HL-60 (cell line): ENCODE measurements at regions not wholly inside any gene's neighbourhood (a gene's known extent, or its start where the extent isn't known, plus 50 kb on each side); places are given as distances from the start of the nearest gene placed in this dataset.

Experiments
- DNase-seq, 2 experiments: peaks; one replicate each; pipeline ENCODE4 v3.0.0-alpha.2; 2010 to 2020; ENCODE audit warnings: low read depth in 1 of 2, low spot score in 1 of 2
- H3K27ac ChIP-seq: fragments of 250-450 bp; sonication (Bioruptor Pico); replicated peaks from 2 replicates; pipeline ENCODE4 v1.5.1; 2020; ENCODE audit warnings: mild to moderate bottlenecking, moderate library complexity
- H3K27me3 ChIP-seq: fragments of 250-450 bp; sonication (Bioruptor Pico); 2 replicates; pipeline ENCODE4 v1.5.1; 2021; ENCODE audit warnings: mild to moderate bottlenecking, moderate library complexity; ENCODE audit not compliant: insufficient read depth, poor library complexity, severe bottlenecking
- H3K4me3 ChIP-seq: replicated peaks from 2 replicates; pipeline ENCODE4 v1.5.1; 2011; ENCODE audit warnings: mild to moderate bottlenecking, control low read depth, low read length; ENCODE audit not compliant: insufficient read depth
- CTCF ChIP-seq: IDR thresholded peaks from one replicate; pipeline ENCODE4 v1.5.1; 2011; ENCODE audit warnings: low read length, control low read depth, inconsistent platforms; ENCODE audit not compliant: insufficient read depth
- GABPA ChIP-seq: IDR thresholded peaks from 2 replicates; pipeline ENCODE4 v1.6.1; 2012; ENCODE audit warnings: low read depth
- POLR2AphosphoS5 ChIP-seq: IDR thresholded peaks from 2 replicates; pipeline ENCODE4 v1.6.1; 2012; ENCODE audit warnings: low read depth
- SPI1 ChIP-seq: IDR thresholded peaks from 2 replicates; pipeline ENCODE4 v1.6.1; 2012; ENCODE audit warnings: low read depth, mild to moderate bottlenecking, borderline replicate concordance
- TF ChIP-seq, protein P1 (sequence below): IDR thresholded peaks from 2 replicates; pipeline ENCODE4 v1.6.1; 2012; ENCODE audit warnings: low read depth; ENCODE audit not compliant: insufficient replicate concordance

- TF ChIP-seq CTCF: no peak
- no peak for TF ChIP-seq GABPA
- no peaks in the 10 kb centered on the region for H3K27me3 ChIP-seq
- DNase-seq: no peak
- no peak overlapping the region for H3K4me3 ChIP-seq
- H3K27ac ChIP-seq: no peak overlapping the region
Observed at GRCh38 chr2:23291239-23291638, 93.7 kb upstream of the KLHL29 start.

DNA sequence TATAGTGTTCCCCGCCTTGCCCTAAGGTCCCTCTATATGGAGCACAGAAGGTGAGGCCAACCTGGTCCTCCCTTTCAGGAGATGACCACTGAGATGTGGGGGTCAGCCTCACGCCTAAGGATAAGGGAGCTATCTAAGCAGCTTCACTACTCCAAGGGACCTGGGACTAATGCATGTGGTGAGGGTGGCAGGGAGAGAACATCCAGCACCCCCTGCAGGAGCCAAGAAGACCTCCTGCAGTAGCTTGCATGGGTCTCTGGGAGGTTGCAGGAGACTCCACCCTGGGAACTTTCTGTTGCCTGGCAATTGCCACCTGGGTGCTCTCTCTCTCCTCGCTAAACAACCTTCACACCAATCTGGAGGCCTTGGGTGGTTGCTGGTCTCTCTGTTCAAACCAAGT is 93.0 kb upstream of the KLHL29 start:
- Histone ChIP-seq H3K27ac (no peak overlapping the region), H3K27me3 (no peaks in the 10 kb centered on the region), H3K4me3 (no peak overlapping the region)
- DNase-seq: no peak
- TF ChIP-seq GABPA (no peak), SPI1 (no peak), POLR2AphosphoS5 (no peak), CTCF (no peak)
- TF ChIP-seq, protein P1, sequence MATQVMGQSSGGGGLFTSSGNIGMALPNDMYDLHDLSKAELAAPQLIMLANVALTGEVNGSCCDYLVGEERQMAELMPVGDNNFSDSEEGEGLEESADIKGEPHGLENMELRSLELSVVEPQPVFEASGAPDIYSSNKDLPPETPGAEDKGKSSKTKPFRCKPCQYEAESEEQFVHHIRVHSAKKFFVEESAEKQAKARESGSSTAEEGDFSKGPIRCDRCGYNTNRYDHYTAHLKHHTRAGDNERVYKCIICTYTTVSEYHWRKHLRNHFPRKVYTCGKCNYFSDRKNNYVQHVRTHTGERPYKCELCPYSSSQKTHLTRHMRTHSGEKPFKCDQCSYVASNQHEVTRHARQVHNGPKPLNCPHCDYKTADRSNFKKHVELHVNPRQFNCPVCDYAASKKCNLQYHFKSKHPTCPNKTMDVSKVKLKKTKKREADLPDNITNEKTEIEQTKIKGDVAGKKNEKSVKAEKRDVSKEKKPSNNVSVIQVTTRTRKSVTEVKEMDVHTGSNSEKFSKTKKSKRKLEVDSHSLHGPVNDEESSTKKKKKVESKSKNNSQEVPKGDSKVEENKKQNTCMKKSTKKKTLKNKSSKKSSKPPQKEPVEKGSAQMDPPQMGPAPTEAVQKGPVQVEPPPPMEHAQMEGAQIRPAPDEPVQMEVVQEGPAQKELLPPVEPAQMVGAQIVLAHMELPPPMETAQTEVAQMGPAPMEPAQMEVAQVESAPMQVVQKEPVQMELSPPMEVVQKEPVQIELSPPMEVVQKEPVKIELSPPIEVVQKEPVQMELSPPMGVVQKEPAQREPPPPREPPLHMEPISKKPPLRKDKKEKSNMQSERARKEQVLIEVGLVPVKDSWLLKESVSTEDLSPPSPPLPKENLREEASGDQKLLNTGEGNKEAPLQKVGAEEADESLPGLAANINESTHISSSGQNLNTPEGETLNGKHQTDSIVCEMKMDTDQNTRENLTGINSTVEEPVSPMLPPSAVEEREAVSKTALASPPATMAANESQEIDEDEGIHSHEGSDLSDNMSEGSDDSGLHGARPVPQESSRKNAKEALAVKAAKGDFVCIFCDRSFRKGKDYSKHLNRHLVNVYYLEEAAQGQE: no peak

- TF ChIP-seq CTCF: no peak
- DNase-seq: no peak
- Histone ChIP-seq H3K27ac (no peak overlapping the region), H3K27me3 (no peaks in the 10 kb centered on the region), H3K4me3 (no peak overlapping the region)
Observed at GRCh38 chr2:23293063-23293462, 91.9 kb upstream of the KLHL29 start.

DNA sequence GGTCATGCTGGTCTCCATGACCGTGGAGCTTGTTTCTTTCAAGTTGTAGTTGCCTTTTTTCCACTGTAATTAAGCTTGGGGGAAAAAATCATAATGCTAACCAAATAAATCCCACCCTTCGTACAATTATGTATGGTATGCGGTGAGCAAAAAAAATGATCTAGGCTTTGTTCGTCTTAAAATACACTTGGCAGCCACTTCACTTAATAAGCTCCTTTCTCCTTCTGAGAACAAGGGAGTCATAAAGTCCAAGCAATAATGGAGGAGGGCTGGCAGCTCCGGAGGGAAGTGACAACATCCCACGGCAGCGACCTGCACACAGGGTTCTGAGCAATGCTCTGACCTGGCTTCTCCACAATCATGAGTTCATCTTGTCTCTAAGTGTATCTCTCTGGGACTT is 91.2 kb upstream of the KLHL29 start:
- no peak overlapping the region for H3K27ac ChIP-seq
- no peak for DNase-seq
- H3K27me3 ChIP-seq: no peaks in the 10 kb centered on the region
- TF ChIP-seq SPI1: no peak
- TF ChIP-seq GABPA: no peak
- no peak for TF ChIP-seq CTCF
- no peak overlapping the region for H3K4me3 ChIP-seq

- Histone ChIP-seq H3K4me3 (no peak overlapping the region), H3K27ac (no peak overlapping the region)
- TF ChIP-seq, protein P1: no peak
- TF ChIP-seq GABPA (no peak), CTCF (no peak), POLR2AphosphoS5 (no peak), SPI1 (no peak)
Observed at GRCh38 chr2:23294238-23294637, 90.7 kb upstream of the KLHL29 start.

More at GRCh38 chr2:23294238-23294637, 90.7 kb upstream of the KLHL29 start:
- DNase-seq: no peak
- H3K27me3 ChIP-seq: no peaks in the 10 kb centered on the region
